ENCODE measurements at regions not wholly inside any gene's neighbourhood (a gene's known extent, or its start where the extent isn't known, plus 50 kb on each side); places are given as distances from the start of the nearest gene placed in this dataset.
"Not testable (repeated sequence)": the region's sequence is repeated elsewhere in the genome, so short reads cannot be mapped to it uniquely, and the experiment has no call there.

DNA sequence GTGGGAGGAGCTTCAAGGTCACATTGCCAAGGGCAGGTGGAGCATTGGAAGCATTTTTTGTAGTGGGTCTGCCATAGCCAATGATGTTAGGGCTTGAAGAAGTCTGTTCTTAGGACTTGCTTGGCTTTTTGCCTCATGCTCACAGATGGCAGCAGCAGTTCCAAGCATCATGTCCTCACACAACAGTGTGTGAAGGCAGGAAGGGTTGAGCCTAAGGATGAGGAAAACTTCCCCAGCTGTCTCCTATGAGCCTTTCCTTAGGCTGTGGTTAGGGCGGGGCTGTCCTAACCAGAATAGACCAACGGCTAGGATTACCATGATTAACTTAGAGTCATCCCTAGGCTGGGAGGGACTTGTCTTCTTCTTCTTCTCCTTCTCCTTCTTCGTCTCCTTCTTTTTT lies 76.2 kb upstream of the KCNA1 start:
- H3K36me3 ChIP-seq (ENCODE audit: insufficient read depth, low read length): no peaks in the 10 kb centered on the region; the same call in 1 of the 2 replicates
- intact Hi-C loops (cut with micrococcal nuclease; ENCODE audit: unreplicated experiment): no loop called here
- ChIA-PET POLR2A (no interaction called here), CTCF (ENCODE audit: unreplicated experiment) (no interaction called here)
- H4K20me1 ChIP-seq (ENCODE audit: insufficient read depth, low read length): no peaks in the 10 kb centered on the region
- peaks cover 8% of the 10 kb centered on the region; the same call in 1 of the 2 replicates for H3K79me2 ChIP-seq (ENCODE audit: insufficient read depth, low read depth, low read length)
- H3K4me1 ChIP-seq (ENCODE audit: insufficient read depth, low read length, poor library complexity, severe bottlenecking): peaks cover 28% of the 10 kb centered on the region
- H3K4me2 ChIP-seq (ENCODE audit: low read length): no peak overlapping the region
- TF ChIP-seq, protein P1, sequence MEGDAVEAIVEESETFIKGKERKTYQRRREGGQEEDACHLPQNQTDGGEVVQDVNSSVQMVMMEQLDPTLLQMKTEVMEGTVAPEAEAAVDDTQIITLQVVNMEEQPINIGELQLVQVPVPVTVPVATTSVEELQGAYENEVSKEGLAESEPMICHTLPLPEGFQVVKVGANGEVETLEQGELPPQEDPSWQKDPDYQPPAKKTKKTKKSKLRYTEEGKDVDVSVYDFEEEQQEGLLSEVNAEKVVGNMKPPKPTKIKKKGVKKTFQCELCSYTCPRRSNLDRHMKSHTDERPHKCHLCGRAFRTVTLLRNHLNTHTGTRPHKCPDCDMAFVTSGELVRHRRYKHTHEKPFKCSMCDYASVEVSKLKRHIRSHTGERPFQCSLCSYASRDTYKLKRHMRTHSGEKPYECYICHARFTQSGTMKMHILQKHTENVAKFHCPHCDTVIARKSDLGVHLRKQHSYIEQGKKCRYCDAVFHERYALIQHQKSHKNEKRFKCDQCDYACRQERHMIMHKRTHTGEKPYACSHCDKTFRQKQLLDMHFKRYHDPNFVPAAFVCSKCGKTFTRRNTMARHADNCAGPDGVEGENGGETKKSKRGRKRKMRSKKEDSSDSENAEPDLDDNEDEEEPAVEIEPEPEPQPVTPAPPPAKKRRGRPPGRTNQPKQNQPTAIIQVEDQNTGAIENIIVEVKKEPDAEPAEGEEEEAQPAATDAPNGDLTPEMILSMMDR (conservative IDR thresholded peaks at IDR 0.05; ENCODE audit: low read length): no peak
- no peak for TF ChIP-seq EZH2phosphoT487 (IDR thresholded peaks at IDR 0.05; ENCODE audit: borderline replicate concordance, low read depth, low read length)
- H2AFZ ChIP-seq (ENCODE audit: low read length): no peak overlapping the region
- no peaks in the 10 kb centered on the region for H3K9me2 ChIP-seq (ENCODE audit: insufficient read depth, low read length)
- peaks cover 13% of the 10 kb centered on the region; the same call in 1 of the 2 replicates for H3K9me3 ChIP-seq (ENCODE audit: low read length)
- no TSS peak for BruUV-seq (replicated peaks)
- DNase-seq (ENCODE audit: low spot score): no peak
- H3K27ac ChIP-seq (ENCODE audit: low read depth, low read length, poor library complexity, severe bottlenecking): no peak overlapping the region
- no peak overlapping the region for H3K4me3 ChIP-seq (ENCODE audit: low read depth, low read length, poor library complexity, severe bottlenecking)

DNA sequence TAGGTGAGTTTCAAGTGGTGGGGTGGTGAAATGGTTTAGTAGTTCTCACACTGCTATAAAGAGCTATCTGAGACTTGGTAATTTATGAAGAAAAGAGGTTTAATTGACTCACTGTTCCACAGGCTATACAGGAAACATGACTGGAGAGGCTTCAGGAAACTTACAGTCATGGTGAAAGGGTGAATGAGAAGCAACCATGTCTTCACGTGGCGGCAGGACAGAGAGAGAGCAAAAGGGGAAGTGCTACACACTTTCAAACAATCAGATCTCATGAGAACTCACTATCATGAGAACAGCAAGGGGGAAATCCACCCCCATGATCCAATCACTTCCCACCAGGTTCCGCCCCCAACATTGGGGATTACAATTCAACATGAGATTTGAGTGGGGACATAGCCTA lies 67.3 kb upstream of the KCNA1 start:
- H3K9me2 ChIP-seq (ENCODE audit: insufficient read depth, low read length); CTCF ChIA-PET (ENCODE audit: unreplicated experiment); H4K20me1 ChIP-seq (ENCODE audit: insufficient read depth, low read length); H3K4me3 ChIP-seq (ENCODE audit: low read depth, low read length, poor library complexity, severe bottlenecking); H3K79me2 ChIP-seq (ENCODE audit: insufficient read depth, low read depth, low read length); DNase-seq (ENCODE audit: low spot score); BruUV-seq (replicated peaks); H2AFZ ChIP-seq (ENCODE audit: low read length); intact Hi-C loops (cut with micrococcal nuclease; ENCODE audit: unreplicated experiment); H3K27ac ChIP-seq (ENCODE audit: low read depth, low read length, poor library complexity, severe bottlenecking); H3K36me3 ChIP-seq (ENCODE audit: insufficient read depth, low read length); H3K4me2 ChIP-seq (ENCODE audit: low read length); H3K9me3 ChIP-seq (ENCODE audit: low read length): not testable (repeated sequence)
- POLR2A ChIA-PET: interaction anchor here (0.7 to 1.1 kb wide), 3 partner anchors 12 to 17 kb away, joined by 3 to 5 read pairs (median 4); no protein-coding TSS in a partner anchor
- peaks cover 12% of the 10 kb centered on the region for H3K4me1 ChIP-seq (ENCODE audit: insufficient read depth, low read length, poor library complexity, severe bottlenecking)

DNA sequence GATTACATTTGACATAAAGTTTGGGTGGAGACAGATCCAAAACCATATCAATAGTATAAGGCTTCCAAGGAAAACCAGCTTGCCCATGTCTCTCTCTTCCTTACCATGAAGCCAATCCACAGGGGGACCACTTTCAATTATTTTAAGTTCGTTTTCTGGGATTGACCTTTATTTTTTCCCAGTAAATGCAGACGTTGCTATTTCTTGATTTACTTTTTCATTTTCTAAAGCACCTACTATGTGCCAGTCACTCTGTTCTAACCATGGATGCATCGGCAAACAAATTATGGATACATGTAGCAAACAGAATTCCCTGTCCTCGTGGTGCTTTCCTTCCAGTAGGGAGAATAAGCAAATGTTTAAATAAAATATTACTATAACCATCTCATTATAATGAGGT lies 65.8 kb upstream of the KCNA1 start:
- intact Hi-C loops (cut with micrococcal nuclease; ENCODE audit: unreplicated experiment): no loop called here
- no peak for TF ChIP-seq EZH2phosphoT487 (IDR thresholded peaks at IDR 0.05; ENCODE audit: borderline replicate concordance, low read depth, low read length)
- TF ChIP-seq, protein P1 (conservative IDR thresholded peaks at IDR 0.05; ENCODE audit: low read length): no peak
- no peak overlapping the region for H3K4me2 ChIP-seq (ENCODE audit: low read length)

More for the DNA sequence above, 65.8 kb upstream of the KCNA1 start:
- Histone ChIP-seq H3K36me3 (ENCODE audit: insufficient read depth, low read length) (no peaks in the 10 kb centered on the region), H2AFZ (ENCODE audit: low read length) (no peak overlapping the region), H3K9me2 (ENCODE audit: insufficient read depth, low read length) (no peaks in the 10 kb centered on the region), H3K4me1 (ENCODE audit: insufficient read depth, low read length, poor library complexity, severe bottlenecking) (peaks cover under 1% of the 10 kb centered on the region), H3K27ac (ENCODE audit: low read depth, low read length, poor library complexity, severe bottlenecking) (no peak overlapping the region), H3K4me3 (ENCODE audit: low read depth, low read length, poor library complexity, severe bottlenecking) (no peak overlapping the region), H3K9me3 (ENCODE audit: low read length) (no peaks in the 10 kb centered on the region), H4K20me1 (ENCODE audit: insufficient read depth, low read length) (no peaks in the 10 kb centered on the region), H3K79me2 (ENCODE audit: insufficient read depth, low read depth, low read length) (no peaks in the 10 kb centered on the region)
- ChIA-PET POLR2A (no interaction called here), CTCF (ENCODE audit: unreplicated experiment) (no interaction called here)
- no TSS peak for BruUV-seq (replicated peaks)
- DNase-seq (ENCODE audit: low spot score): no peak

All from OCI-LY7 (cell line).